ENCODE measurements at regions not wholly inside any gene's neighbourhood (a gene's known extent, or its start where the extent isn't known, plus 50 kb on each side); places are given as distances from the start of the nearest gene placed in this dataset.
"Not testable (repeated sequence)": the region's sequence is repeated elsewhere in the genome, so short reads cannot be mapped to it uniquely, and the experiment has no call there.

GRCh38 chr7:113202284-113202683 is 83.9 kb upstream of the SMIM30 start:
- H3K27ac Mint-ChIP-seq: no peak overlapping the region
- no peaks in the 10 kb centered on the region for H3K4me1 Mint-ChIP-seq (ENCODE audit: low read depth)
- H3K36me3 Mint-ChIP-seq (ENCODE audit: low read depth): no peaks in the 10 kb centered on the region
- no peak overlapping the region for H3K4me3 Mint-ChIP-seq
- H3K9me3 Mint-ChIP-seq: no peaks in the 10 kb centered on the region
- peaks cover 4% of the 10 kb centered on the region for H3K27me3 Mint-ChIP-seq (ENCODE audit: low read depth)

GRCh38 chr7:113200281-113200680 is 81.9 kb upstream of the SMIM30 start:
- H3K4me1 Mint-ChIP-seq (ENCODE audit: low read depth): no peaks in the 10 kb centered on the region
- no peaks in the 10 kb centered on the region for H3K9me3 Mint-ChIP-seq
- peaks cover 4% of the 10 kb centered on the region for H3K27me3 Mint-ChIP-seq (ENCODE audit: low read depth)
- H3K27ac Mint-ChIP-seq: no peak overlapping the region
- H3K4me3 Mint-ChIP-seq: no peak overlapping the region
- H3K36me3 Mint-ChIP-seq (ENCODE audit: low read depth): no peaks in the 10 kb centered on the region

- H3K9me3 Mint-ChIP-seq: no peaks in the 10 kb centered on the region
- H3K4me1 Mint-ChIP-seq (ENCODE audit: low read depth): no peaks in the 10 kb centered on the region
- peaks cover 4% of the 10 kb centered on the region for H3K27me3 Mint-ChIP-seq (ENCODE audit: low read depth)
- H3K36me3 Mint-ChIP-seq (ENCODE audit: low read depth): no peaks in the 10 kb centered on the region
- H3K4me3 Mint-ChIP-seq: no peak overlapping the region
- no peak overlapping the region for H3K27ac Mint-ChIP-seq
Measured at GRCh38 chr7:113199841-113200240, 81.5 kb upstream of the SMIM30 start.

- no peak overlapping the region for H3K4me3 Mint-ChIP-seq
- no peaks in the 10 kb centered on the region for H3K36me3 Mint-ChIP-seq (ENCODE audit: low read depth)
- no peaks in the 10 kb centered on the region for H3K9me3 Mint-ChIP-seq
- no peak overlapping the region for H3K27ac Mint-ChIP-seq
- no peaks in the 10 kb centered on the region for H3K4me1 Mint-ChIP-seq (ENCODE audit: low read depth)
- peaks cover 4% of the 10 kb centered on the region for H3K27me3 Mint-ChIP-seq (ENCODE audit: low read depth)
Measured at GRCh38 chr7:113199136-113199535, 80.8 kb upstream of the SMIM30 start.

GRCh38 chr7:113198226-113198625 is 79.9 kb upstream of the SMIM30 start:
- Mint-ChIP-seq H3K4me1 (ENCODE audit: low read depth) (no peaks in the 10 kb centered on the region), H3K36me3 (ENCODE audit: low read depth) (no peaks in the 10 kb centered on the region), H3K9me3 (no peaks in the 10 kb centered on the region), H3K4me3 (no peak overlapping the region), H3K27ac (no peak overlapping the region), H3K27me3 (ENCODE audit: low read depth) (peaks cover 4% of the 10 kb centered on the region)

GRCh38 chr7:113197274-113197673 is 78.9 kb upstream of the SMIM30 start:
- H3K9me3 Mint-ChIP-seq: no peaks in the 10 kb centered on the region
- no peak overlapping the region for H3K4me3 Mint-ChIP-seq
- no peaks in the 10 kb centered on the region for H3K4me1 Mint-ChIP-seq (ENCODE audit: low read depth)
- H3K36me3 Mint-ChIP-seq (ENCODE audit: low read depth): no peaks in the 10 kb centered on the region
- H3K27me3 Mint-ChIP-seq (ENCODE audit: low read depth): peaks cover under 1% of the 10 kb centered on the region
- H3K27ac Mint-ChIP-seq: no peak overlapping the region

- Mint-ChIP-seq H3K36me3 (ENCODE audit: low read depth) (no peaks in the 10 kb centered on the region), H3K4me3 (no peak overlapping the region), H3K27ac (no peak overlapping the region), H3K4me1 (ENCODE audit: low read depth) (no peaks in the 10 kb centered on the region), H3K27me3 (ENCODE audit: low read depth) (no peaks in the 10 kb centered on the region), H3K9me3 (no peaks in the 10 kb centered on the region)
Measured at GRCh38 chr7:113188396-113188795, 70.0 kb upstream of the SMIM30 start.

- Mint-ChIP-seq H3K36me3 (ENCODE audit: low read depth) (no peaks in the 10 kb centered on the region), H3K27ac (no peak overlapping the region), H3K4me1 (ENCODE audit: low read depth) (no peaks in the 10 kb centered on the region), H3K4me3 (no peak overlapping the region), H3K27me3 (ENCODE audit: low read depth) (no peaks in the 10 kb centered on the region), H3K9me3 (no peaks in the 10 kb centered on the region)
Measured at GRCh38 chr7:113179313-113179712, 61.0 kb upstream of the SMIM30 start.

- Mint-ChIP-seq H3K36me3 (ENCODE audit: low read depth) (no peaks in the 10 kb centered on the region), H3K27ac (no peak overlapping the region), H3K4me3 (no peak overlapping the region), H3K4me1 (ENCODE audit: low read depth) (no peaks in the 10 kb centered on the region), H3K27me3 (ENCODE audit: low read depth) (no peaks in the 10 kb centered on the region), H3K9me3 (no peaks in the 10 kb centered on the region)
Measured at GRCh38 chr7:113176836-113177235, 58.5 kb upstream of the SMIM30 start.

GRCh38 chr7:113176180-113176579 is 57.8 kb upstream of the SMIM30 start:
- H3K9me3 Mint-ChIP-seq; H3K4me1 Mint-ChIP-seq (ENCODE audit: low read depth); H3K4me3 Mint-ChIP-seq; H3K27me3 Mint-ChIP-seq (ENCODE audit: low read depth); H3K36me3 Mint-ChIP-seq (ENCODE audit: low read depth); H3K27ac Mint-ChIP-seq: not testable (repeated sequence)

GRCh38 chr7:113175525-113176104 is 57.3 kb upstream of the SMIM30 start:
- no peak overlapping the region for H3K27ac Mint-ChIP-seq
- H3K4me1 Mint-ChIP-seq (ENCODE audit: low read depth): no peaks in the 10 kb centered on the region
- H3K4me3 Mint-ChIP-seq: no peak overlapping the region
- no peaks in the 10 kb centered on the region for H3K36me3 Mint-ChIP-seq (ENCODE audit: low read depth)
- no peaks in the 10 kb centered on the region for H3K9me3 Mint-ChIP-seq
- H3K27me3 Mint-ChIP-seq (ENCODE audit: low read depth): no peaks in the 10 kb centered on the region

- no peaks in the 10 kb centered on the region for H3K9me3 Mint-ChIP-seq
- no peak overlapping the region for H3K4me3 Mint-ChIP-seq
- H3K27me3 Mint-ChIP-seq (ENCODE audit: low read depth): no peaks in the 10 kb centered on the region
- H3K36me3 Mint-ChIP-seq (ENCODE audit: low read depth): no peaks in the 10 kb centered on the region
- H3K4me1 Mint-ChIP-seq (ENCODE audit: low read depth): no peaks in the 10 kb centered on the region
- H3K27ac Mint-ChIP-seq: no peak overlapping the region
Measured at GRCh38 chr7:113172726-113173125, 54.4 kb upstream of the SMIM30 start.

- Mint-ChIP-seq H3K27ac (no peak overlapping the region), H3K9me3 (no peaks in the 10 kb centered on the region), H3K4me1 (ENCODE audit: low read depth) (no peaks in the 10 kb centered on the region), H3K36me3 (ENCODE audit: low read depth) (no peaks in the 10 kb centered on the region), H3K27me3 (ENCODE audit: low read depth) (no peaks in the 10 kb centered on the region), H3K4me3 (no peak overlapping the region)
Measured at GRCh38 chr7:113170591-113170990, 52.2 kb upstream of the SMIM30 start.

Data from T-helper 1 cell treated with Interleukin-12 subunit alpha and Interleukin-12 subunit beta and Interleukin-4 antibody, amounts not matched to agents 30 μg/mL and 1 μg/mL, for 36 hours (primary cell).